Calu3 (cell line): ENCODE measurements at regions not wholly inside any gene's neighbourhood (a gene's known extent, or its start where the extent isn't known, plus 50 kb on each side); places are given as distances from the start of the nearest gene placed in this dataset.

ENCODE experiments used
- BruUV-seq: library from RNA; stranded (reverse); fragments of 400-500 nt; replicated peaks from 2 replicates; lab custom pipeline; 2021; lab: Mats Ljungman, UMichigan
- CTCF ChIA-PET: fragments of 300-600 bp; sonication (Branson Sonifier 250); formaldehyde crosslinking; loops from one replicate; lab custom pipeline; 2022; ENCODE audit warnings: antibody characterized with exemption; lab: Charles Lee
- DNase-seq: peaks from one replicate; pipeline ENCODE4 v3.0.0; 2022
- H3K27ac Mint-ChIP-seq: one replicate; pipeline ENCODE4 v1.8.0; 2022; ENCODE audit warnings: mixed read lengths; ENCODE audit not compliant: unreplicated experiment
- H3K27me3 Mint-ChIP-seq: one replicate; pipeline ENCODE4 v1.8.0; 2022; ENCODE audit warnings: mixed read lengths; ENCODE audit not compliant: unreplicated experiment
- H3K36me3 Mint-ChIP-seq: one replicate; pipeline ENCODE4 v1.8.0; 2022; ENCODE audit warnings: mild to moderate bottlenecking, moderate library complexity, mixed read lengths; ENCODE audit not compliant: insufficient read depth, unreplicated experiment
- H3K4me1 Mint-ChIP-seq: one replicate; pipeline ENCODE4 v1.8.0; 2022; ENCODE audit warnings: mild to moderate bottlenecking, low read depth, mixed read lengths; ENCODE audit not compliant: unreplicated experiment
- H3K4me3 Mint-ChIP-seq: one replicate; pipeline ENCODE4 v1.8.0; 2022; ENCODE audit warnings: mild to moderate bottlenecking, low read depth, moderate library complexity, mixed read lengths; ENCODE audit not compliant: unreplicated experiment
- H3K9me3 Mint-ChIP-seq: one replicate; pipeline ENCODE4 v1.8.0; 2022; ENCODE audit warnings: low read depth, mixed read lengths; ENCODE audit not compliant: unreplicated experiment
- intact Hi-C: fragments of 100-400 bp; cut with micrococcal nuclease; formaldehyde crosslinking; loops from one replicate; pipeline ENCODE4 v1.10.0; 2022; ENCODE audit not compliant: unreplicated experiment
- TF ChIP-seq, protein P1 (sequence below): fragments of 200-600 bp; IDR thresholded peaks from one replicate; pipeline ENCODE4 v1.8.0; 2022; ENCODE audit warnings: antibody characterized with exemption; ENCODE audit not compliant: unreplicated experiment

DNA sequence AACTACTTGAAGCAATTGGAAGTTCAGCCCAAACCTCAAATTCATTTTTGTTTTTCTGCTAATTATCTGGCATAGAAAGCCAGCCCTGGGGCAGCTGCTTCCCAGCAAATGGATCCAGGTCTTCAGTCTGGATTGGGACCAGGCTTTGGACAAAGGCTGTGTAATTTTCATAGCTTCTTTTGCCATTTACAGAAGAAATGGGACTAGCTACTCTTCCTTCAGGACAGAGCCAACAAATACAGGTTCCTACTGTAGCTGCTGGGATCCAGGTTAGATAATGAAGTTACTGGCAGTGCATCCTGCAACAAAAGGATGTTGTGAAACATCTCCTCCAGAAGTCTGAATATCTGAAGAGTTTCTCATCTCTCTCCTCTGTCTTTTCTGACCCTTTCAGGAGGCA lies 171.5 kb upstream of the CAMK1G start:
- no TSS peak for BruUV-seq
- TF ChIP-seq, protein P1, sequence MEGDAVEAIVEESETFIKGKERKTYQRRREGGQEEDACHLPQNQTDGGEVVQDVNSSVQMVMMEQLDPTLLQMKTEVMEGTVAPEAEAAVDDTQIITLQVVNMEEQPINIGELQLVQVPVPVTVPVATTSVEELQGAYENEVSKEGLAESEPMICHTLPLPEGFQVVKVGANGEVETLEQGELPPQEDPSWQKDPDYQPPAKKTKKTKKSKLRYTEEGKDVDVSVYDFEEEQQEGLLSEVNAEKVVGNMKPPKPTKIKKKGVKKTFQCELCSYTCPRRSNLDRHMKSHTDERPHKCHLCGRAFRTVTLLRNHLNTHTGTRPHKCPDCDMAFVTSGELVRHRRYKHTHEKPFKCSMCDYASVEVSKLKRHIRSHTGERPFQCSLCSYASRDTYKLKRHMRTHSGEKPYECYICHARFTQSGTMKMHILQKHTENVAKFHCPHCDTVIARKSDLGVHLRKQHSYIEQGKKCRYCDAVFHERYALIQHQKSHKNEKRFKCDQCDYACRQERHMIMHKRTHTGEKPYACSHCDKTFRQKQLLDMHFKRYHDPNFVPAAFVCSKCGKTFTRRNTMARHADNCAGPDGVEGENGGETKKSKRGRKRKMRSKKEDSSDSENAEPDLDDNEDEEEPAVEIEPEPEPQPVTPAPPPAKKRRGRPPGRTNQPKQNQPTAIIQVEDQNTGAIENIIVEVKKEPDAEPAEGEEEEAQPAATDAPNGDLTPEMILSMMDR = no peak
- Mint-ChIP-seq H3K27ac (no peak overlapping the region), H3K36me3 (no peaks in the 10 kb centered on the region), H3K4me1 (peaks cover 36% of the 10 kb centered on the region), H3K9me3 (no peaks in the 10 kb centered on the region), H3K27me3 (no peaks in the 10 kb centered on the region), H3K4me3 (no peak overlapping the region)
- DNase-seq = no peak
- CTCF ChIA-PET = no interaction called here
- intact Hi-C loops = no loop called here

DNA sequence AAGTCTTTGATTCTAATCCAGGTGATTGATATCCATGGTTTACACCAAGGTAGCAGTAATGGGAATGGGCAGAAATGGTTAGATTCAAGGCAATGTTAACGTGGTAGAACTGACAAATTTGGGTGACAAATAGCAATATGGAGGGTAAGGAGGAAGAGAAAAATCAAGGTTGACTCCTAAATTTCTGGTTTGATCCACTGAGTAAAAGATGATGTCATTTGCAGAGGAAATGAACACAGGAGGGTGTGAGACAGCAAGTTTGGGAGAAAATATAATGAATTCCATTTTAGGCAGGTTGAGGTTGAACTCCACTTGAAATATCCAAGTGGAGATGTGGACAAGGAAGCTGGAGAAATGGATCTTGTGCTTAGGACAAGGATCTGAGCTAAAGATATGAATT lies 170.9 kb upstream of the CAMK1G start:
- Mint-ChIP-seq H3K27ac (no peak overlapping the region), H3K36me3 (no peaks in the 10 kb centered on the region), H3K4me1 (peaks cover 36% of the 10 kb centered on the region), H3K4me3 (no peak overlapping the region), H3K27me3 (no peaks in the 10 kb centered on the region), H3K9me3 (no peaks in the 10 kb centered on the region)
- BruUV-seq = no TSS peak
- CTCF ChIA-PET = no interaction called here
- TF ChIP-seq, protein P1 = no peak
- intact Hi-C loops = no loop called here
- no peak for DNase-seq

DNA sequence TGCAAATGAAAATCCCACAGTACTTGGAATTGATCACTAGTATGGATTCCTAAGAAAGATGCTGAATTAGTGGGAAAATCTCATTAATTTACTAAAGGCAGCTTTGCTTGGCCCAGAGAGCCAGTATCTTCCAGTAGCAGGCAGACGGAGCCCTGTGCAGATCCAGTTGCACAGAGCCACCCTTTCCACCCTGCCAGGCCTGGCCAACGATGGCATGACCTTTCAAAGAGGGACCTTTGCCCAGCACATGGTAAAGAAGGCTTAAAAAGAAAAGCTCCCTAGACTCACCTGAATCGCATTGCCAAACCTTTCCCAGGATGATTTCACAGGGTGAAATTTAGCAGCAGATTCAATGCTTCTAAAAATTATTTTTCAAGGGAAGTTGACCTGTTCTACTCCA lies 170.5 kb upstream of the CAMK1G start:
- no peak overlapping the region for H3K27ac Mint-ChIP-seq
- H3K4me3 Mint-ChIP-seq = no peak overlapping the region
- H3K4me1 Mint-ChIP-seq = peaks cover 36% of the 10 kb centered on the region
- no peaks in the 10 kb centered on the region for H3K36me3 Mint-ChIP-seq
- no peaks in the 10 kb centered on the region for H3K27me3 Mint-ChIP-seq
- no TSS peak for BruUV-seq
- CTCF ChIA-PET = no interaction called here
- TF ChIP-seq, protein P1 = no peak
- DNase-seq = no peak
- H3K9me3 Mint-ChIP-seq = no peaks in the 10 kb centered on the region
- intact Hi-C loops = no loop called here

DNA sequence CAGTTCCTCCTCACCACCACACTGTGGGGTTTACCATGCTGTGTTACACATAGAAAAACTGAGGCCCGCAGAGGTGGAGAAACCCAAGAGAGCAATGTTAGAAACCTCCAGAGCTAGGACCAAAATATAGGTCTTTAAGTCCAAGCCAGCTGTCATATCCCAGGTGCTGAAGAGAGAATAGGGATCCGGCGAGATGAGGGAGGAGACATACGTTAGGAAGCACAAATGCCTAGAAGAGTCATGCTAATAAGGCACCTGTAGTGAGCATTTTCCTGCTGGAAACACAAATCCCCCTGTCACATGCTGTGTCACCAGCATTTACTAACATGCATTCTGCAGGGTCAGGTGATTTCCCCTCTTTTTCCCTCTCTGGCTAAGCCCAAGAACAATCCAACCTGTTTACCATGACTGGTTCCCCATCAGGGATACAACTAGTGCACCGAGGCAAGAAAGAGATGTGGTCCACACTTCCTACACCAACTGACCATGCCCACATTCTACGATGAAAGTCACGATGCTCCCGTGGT lies 168.6 kb upstream of the CAMK1G start:
- no TSS peak for BruUV-seq
- Mint-ChIP-seq H3K4me3 (no peak overlapping the region), H3K27me3 (no peaks in the 10 kb centered on the region), H3K9me3 (no peaks in the 10 kb centered on the region), H3K4me1 (peaks cover 25% of the 10 kb centered on the region), H3K36me3 (no peaks in the 10 kb centered on the region), H3K27ac (no peak overlapping the region)
- no peak for DNase-seq
- TF ChIP-seq, protein P1 = no peak
- CTCF ChIA-PET = no interaction called here
- intact Hi-C loops = no loop called here
